ENCODE measurements at regions not wholly inside any gene's neighbourhood (a gene's known extent, or its start where the extent isn't known, plus 50 kb on each side); places are given as distances from the start of the nearest gene placed in this dataset.

DNA sequence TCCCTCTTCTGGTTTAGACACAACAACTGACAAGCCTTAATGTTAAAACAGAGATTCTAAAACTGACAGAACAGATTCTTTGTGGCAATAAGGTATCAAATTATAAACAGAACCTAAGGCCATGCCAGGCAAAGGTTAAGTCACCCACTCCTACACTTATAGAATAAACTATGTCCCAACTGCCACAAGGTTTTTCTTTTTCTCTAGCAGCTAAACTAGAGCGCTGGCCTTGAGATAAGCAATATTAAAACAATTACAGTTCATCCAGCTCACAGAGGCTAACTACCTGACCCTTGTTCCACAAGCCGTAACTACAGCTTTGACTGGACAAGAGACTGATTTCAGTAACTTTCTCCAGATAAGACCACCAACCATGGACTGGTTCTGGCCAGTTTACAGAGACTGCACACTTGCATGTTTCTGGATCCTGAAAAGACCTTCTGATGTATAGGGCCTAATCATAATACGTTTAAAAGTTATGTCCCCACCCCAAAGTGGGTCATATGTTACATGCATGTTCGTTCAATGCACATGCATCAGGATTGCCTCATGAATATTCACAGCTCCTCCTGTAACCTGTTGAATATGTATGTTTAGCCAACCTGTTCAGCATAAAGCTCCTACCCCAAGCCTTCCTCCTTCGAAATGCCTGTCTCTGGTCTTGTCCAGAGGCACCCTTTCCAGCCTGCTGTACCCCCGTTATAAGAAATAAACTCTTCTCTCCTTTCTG lies 61.9 kb upstream of the VASH1 start:
- TF ChIP-seq CTCF (IDR thresholded peaks at IDR 0.05) (no peak), POLR2A (IDR thresholded peaks at IDR 0.05) (no peak)

Measured in esophagus squamous epithelium (tissue), 4 donors.